Neural progenitor cell (in vitro differentiated cells): ENCODE measurements at regions not wholly inside any gene's neighbourhood (a gene's known extent, or its start where the extent isn't known, plus 50 kb on each side); places are given as distances from the start of the nearest gene placed in this dataset.

Source experiments
- DNase-seq: peaks from one replicate; pipeline ENCODE4 v3.0.0-alpha.2; 2016; ENCODE audit warnings: low spot score
- H2AFZ ChIP-seq: fragments of 200-600 bp; sonication (generic); replicated peaks from 2 replicates; pipeline ENCODE4 v1.6.1; 2016; ENCODE audit warnings: antibody characterized with exemption
- H3F3A ChIP-seq: fragments of 200-600 bp; sonication (generic); 2 replicates; pipeline ENCODE4 v1.6.1; 2016; ENCODE audit warnings: antibody characterized with exemption, low read depth
- H3K27ac ChIP-seq: fragments of 200-600 bp; sonication (generic); 2 replicates; pipeline ENCODE4 v1.5.1; 2016; ENCODE audit warnings: mild to moderate bottlenecking
- H3K27me3 ChIP-seq: fragments of 200-600 bp; sonication (generic); 2 replicates; pipeline ENCODE4 v1.6.1; 2016; ENCODE audit warnings: mild to moderate bottlenecking, moderate library complexity
- H3K36me3 ChIP-seq: fragments of 200-600 bp; sonication (generic); 2 replicates; pipeline ENCODE4 v1.5.1; 2016
- H3K4me1 ChIP-seq: fragments of 200-600 bp; sonication (generic); 2 replicates; pipeline ENCODE4 v1.6.1; 2016; ENCODE audit warnings: mixed run types
- H3K4me2 ChIP-seq: fragments of 200-600 bp; sonication (generic); 2 replicates; pipeline ENCODE4 v1.6.1; 2016
- H3K4me3 ChIP-seq: fragments of 200-600 bp; sonication (generic); 2 replicates; pipeline ENCODE4 v1.5.1; 2016
- H3K79me2 ChIP-seq: fragments of 200-600 bp; sonication (generic); 2 replicates; pipeline ENCODE4 v1.6.1; 2016; ENCODE audit warnings: low read depth
- H3K9ac ChIP-seq: fragments of 200-600 bp; sonication (generic); 2 replicates; pipeline ENCODE4 v1.6.1; 2016
- H3K9me3 ChIP-seq: fragments of 200-600 bp; sonication (generic); 2 replicates; pipeline ENCODE4 v1.5.1; 2016; ENCODE audit warnings: low read depth
- H4K20me1 ChIP-seq: fragments of 200-600 bp; sonication (generic); 2 replicates; pipeline ENCODE4 v1.6.1; 2016; ENCODE audit warnings: low read depth
- H3K27ac Mint-ChIP-seq: 3 replicates; pipeline ENCODE4 v1.8.0; 2021; ENCODE audit warnings: mixed read lengths
- H3K27me3 Mint-ChIP-seq: 2 replicates; pipeline ENCODE4 v1.8.0; 2022; ENCODE audit warnings: low read depth, mild to moderate bottlenecking, inconsistent platforms, moderate library complexity, mixed read lengths; ENCODE audit not compliant: insufficient read depth
- H3K36me3 Mint-ChIP-seq: 3 replicates; pipeline ENCODE4 v1.8.0; 2021; ENCODE audit warnings: mixed read lengths
- H3K4me1 Mint-ChIP-seq: 3 replicates; pipeline ENCODE4 v1.8.0; 2021; ENCODE audit warnings: mixed read lengths
- H3K4me3 Mint-ChIP-seq: 3 replicates; pipeline ENCODE4 v1.8.0; 2021; ENCODE audit warnings: mild to moderate bottlenecking, moderate library complexity, mixed read lengths
- H3K9me3 Mint-ChIP-seq: 3 replicates; pipeline ENCODE4 v1.8.0; 2020; ENCODE audit warnings: mixed read lengths
- EZH2 ChIP-seq: fragments of 200-600 bp; sonication (generic); IDR thresholded peaks from 2 replicates; pipeline ENCODE4 v1.6.1; 2017; ENCODE audit warnings: antibody characterized with exemption, mild to moderate bottlenecking, moderate library complexity
- EZH2phosphoT487 ChIP-seq: fragments of 200-600 bp; sonication (generic); IDR thresholded peaks from 2 replicates; pipeline ENCODE4 v1.6.1; 2017; ENCODE audit warnings: antibody characterized with exemption
- TF ChIP-seq, protein P1 (sequence below): fragments of 200-600 bp; sonication (generic); IDR thresholded peaks from 2 replicates; pipeline ENCODE4 v1.5.1; 2017; ENCODE audit warnings: antibody characterized with exemption, mild to moderate bottlenecking

DNA sequence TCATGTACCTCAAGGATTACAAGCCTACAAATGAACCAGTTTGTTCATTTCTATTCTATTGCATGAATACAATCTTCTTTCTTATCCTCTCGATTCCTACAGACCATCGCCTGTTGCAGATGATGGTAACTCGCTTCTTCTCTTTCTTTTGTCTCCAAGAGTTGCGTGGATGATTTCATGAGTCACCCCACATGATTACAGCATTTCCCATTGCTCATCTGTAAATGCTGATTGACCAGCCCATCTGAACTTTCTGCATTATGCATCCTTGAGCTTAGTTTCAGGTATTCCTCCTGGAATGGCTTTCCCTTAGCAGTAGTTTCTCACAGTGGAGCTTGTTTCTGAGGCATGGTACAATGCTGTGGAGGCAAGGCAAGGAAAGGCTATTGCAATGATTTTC lies 109.6 kb upstream of the TOPAZ1 start:
- H3K36me3 ChIP-seq = no peaks in the 10 kb centered on the region

DNA sequence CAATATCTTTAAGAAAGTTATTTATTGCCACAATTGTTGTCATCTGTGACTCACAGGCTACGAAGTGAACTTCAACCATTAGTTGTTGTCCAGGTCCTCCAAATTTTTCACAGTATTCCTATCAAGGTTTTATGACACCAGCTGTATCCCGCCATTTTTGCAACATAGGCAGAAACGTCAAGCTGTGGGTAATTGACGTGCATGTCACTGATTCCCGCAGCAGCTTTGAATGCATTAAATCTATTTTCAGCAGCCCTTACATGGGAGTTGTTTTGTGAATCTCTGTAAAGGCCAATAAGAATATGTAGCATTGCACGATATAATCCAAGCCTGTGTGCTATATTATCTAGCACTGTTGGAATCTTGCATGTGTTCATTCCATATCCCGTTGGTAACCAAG lies 109.1 kb upstream of the TOPAZ1 start:
- H3F3A ChIP-seq = no peaks in the 10 kb centered on the region
- H3K4me2 ChIP-seq = no peak overlapping the region
- H3K9ac ChIP-seq = no peak overlapping the region
- no peaks in the 10 kb centered on the region for H3K9me3 ChIP-seq
- H3K9me3 Mint-ChIP-seq = no peaks in the 10 kb centered on the region
- H2AFZ ChIP-seq = no peak overlapping the region
- no peaks in the 10 kb centered on the region for H3K79me2 ChIP-seq
- H3K27ac ChIP-seq = no peak overlapping the region
- H3K36me3 Mint-ChIP-seq = no peaks in the 10 kb centered on the region
- H4K20me1 ChIP-seq = no peaks in the 10 kb centered on the region
- no peaks in the 10 kb centered on the region for H3K4me1 ChIP-seq
- TF ChIP-seq EZH2phosphoT487 (no peak), EZH2 (no peak)
- TF ChIP-seq, protein P1, sequence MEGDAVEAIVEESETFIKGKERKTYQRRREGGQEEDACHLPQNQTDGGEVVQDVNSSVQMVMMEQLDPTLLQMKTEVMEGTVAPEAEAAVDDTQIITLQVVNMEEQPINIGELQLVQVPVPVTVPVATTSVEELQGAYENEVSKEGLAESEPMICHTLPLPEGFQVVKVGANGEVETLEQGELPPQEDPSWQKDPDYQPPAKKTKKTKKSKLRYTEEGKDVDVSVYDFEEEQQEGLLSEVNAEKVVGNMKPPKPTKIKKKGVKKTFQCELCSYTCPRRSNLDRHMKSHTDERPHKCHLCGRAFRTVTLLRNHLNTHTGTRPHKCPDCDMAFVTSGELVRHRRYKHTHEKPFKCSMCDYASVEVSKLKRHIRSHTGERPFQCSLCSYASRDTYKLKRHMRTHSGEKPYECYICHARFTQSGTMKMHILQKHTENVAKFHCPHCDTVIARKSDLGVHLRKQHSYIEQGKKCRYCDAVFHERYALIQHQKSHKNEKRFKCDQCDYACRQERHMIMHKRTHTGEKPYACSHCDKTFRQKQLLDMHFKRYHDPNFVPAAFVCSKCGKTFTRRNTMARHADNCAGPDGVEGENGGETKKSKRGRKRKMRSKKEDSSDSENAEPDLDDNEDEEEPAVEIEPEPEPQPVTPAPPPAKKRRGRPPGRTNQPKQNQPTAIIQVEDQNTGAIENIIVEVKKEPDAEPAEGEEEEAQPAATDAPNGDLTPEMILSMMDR = no peak
- no peak overlapping the region for H3K4me3 ChIP-seq
- H3K27me3 Mint-ChIP-seq = peaks cover 14% of the 10 kb centered on the region
- H3K27me3 ChIP-seq = no peaks in the 10 kb centered on the region
- H3K4me3 Mint-ChIP-seq = no peak overlapping the region
- H3K36me3 ChIP-seq = no peaks in the 10 kb centered on the region
- peaks cover 14% of the 10 kb centered on the region for H3K4me1 Mint-ChIP-seq
- DNase-seq = no peak
- H3K27ac Mint-ChIP-seq = no peak overlapping the region

More for the DNA sequence above, 109.6 kb upstream of the TOPAZ1 start:
- no peaks in the 10 kb centered on the region for H3K36me3 Mint-ChIP-seq
- Histone ChIP-seq H3K27me3 (no peaks in the 10 kb centered on the region), H3K4me2 (no peak overlapping the region), H3K9me3 (no peaks in the 10 kb centered on the region), H2AFZ (no peak overlapping the region), H3K4me3 (no peak overlapping the region), H3K9ac (no peak overlapping the region), H3K27ac (no peak overlapping the region), H4K20me1 (no peaks in the 10 kb centered on the region), H3K4me1 (no peaks in the 10 kb centered on the region), H3F3A (no peaks in the 10 kb centered on the region), H3K79me2 (no peaks in the 10 kb centered on the region)
- no peaks in the 10 kb centered on the region for H3K9me3 Mint-ChIP-seq
- no peak overlapping the region for H3K27ac Mint-ChIP-seq
- H3K4me3 Mint-ChIP-seq = no peak overlapping the region
- TF ChIP-seq EZH2phosphoT487 (no peak), EZH2 (no peak)
- TF ChIP-seq, protein P1 = no peak
- peaks cover 14% of the 10 kb centered on the region for H3K27me3 Mint-ChIP-seq
- H3K4me1 Mint-ChIP-seq = peaks cover 17% of the 10 kb centered on the region
- DNase-seq = no peak

DNA sequence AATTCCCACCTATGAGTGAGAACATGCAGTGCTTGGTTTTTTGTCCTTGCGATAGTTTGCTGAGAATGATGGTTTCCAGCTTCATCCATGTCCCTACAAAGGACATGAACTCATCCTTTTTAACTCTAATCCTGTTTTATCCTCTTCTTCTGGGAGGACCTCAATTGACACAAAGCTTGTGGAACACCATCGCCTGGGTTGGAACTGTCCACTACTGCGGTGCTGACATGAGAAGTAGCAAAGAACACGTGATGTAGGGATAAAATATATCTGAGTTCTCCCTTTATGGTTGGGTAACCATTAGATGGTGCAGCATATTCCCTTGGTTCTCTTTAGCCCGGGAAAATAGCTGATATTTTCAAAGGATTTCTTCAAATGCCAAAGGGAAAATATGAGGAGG lies 105.3 kb upstream of the TOPAZ1 start:
- Mint-ChIP-seq H3K4me3 (no peak overlapping the region), H3K36me3 (no peaks in the 10 kb centered on the region), H3K4me1 (no peaks in the 10 kb centered on the region), H3K27me3 (peaks cover 14% of the 10 kb centered on the region), H3K27ac (no peak overlapping the region), H3K9me3 (no peaks in the 10 kb centered on the region)
- H2AFZ ChIP-seq = no peak overlapping the region
- H3F3A ChIP-seq = no peaks in the 10 kb centered on the region
- H3K9ac ChIP-seq = no peak overlapping the region
- no peaks in the 10 kb centered on the region for H3K9me3 ChIP-seq
- H3K4me3 ChIP-seq = no peak overlapping the region
- no peak overlapping the region for H3K4me2 ChIP-seq
- H3K4me1 ChIP-seq = no peaks in the 10 kb centered on the region
- H4K20me1 ChIP-seq = no peaks in the 10 kb centered on the region
- peak; percentile 43 for DNase-seq
- TF ChIP-seq EZH2 (no peak), EZH2phosphoT487 (no peak)
- TF ChIP-seq, protein P1 = no peak
- no peaks in the 10 kb centered on the region for H3K27me3 ChIP-seq
- H3K36me3 ChIP-seq = no peaks in the 10 kb centered on the region
- H3K79me2 ChIP-seq = no peaks in the 10 kb centered on the region
- no peak overlapping the region for H3K27ac ChIP-seq

DNA sequence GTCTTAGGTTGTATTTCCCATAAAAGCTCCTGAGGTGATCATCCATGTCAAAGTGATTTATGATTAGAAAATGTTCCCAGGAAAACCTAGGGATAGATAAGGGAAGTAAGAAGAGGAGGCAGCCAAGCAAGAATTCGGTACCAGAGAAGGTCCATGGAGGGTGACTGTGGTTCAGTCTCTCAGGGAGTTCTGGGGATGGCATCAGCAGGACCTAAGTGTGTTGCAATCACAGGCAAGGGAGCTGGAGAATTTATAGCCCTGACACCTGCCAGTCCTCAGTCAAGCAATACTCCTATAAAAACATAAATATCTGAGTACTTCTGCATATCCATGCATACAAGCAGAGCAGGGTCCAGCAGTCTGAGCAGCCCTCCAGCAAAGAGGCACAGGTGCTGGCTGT lies 95.6 kb upstream of the TOPAZ1 start:
- no peaks in the 10 kb centered on the region for H3K79me2 ChIP-seq
- Mint-ChIP-seq H3K4me3 (no peak overlapping the region), H3K36me3 (no peaks in the 10 kb centered on the region), H3K27me3 (no peaks in the 10 kb centered on the region), H3K4me1 (no peaks in the 10 kb centered on the region), H3K27ac (no peak overlapping the region), H3K9me3 (peaks cover 2% of the 10 kb centered on the region)
- TF ChIP-seq, protein P1 = no peak
- no peak for DNase-seq
- H3K27me3 ChIP-seq = peaks cover 10% of the 10 kb centered on the region
- H3K4me3 ChIP-seq = no peak overlapping the region
- no peak overlapping the region for H3K4me2 ChIP-seq
- no peaks in the 10 kb centered on the region for H3F3A ChIP-seq
- no peak overlapping the region for H2AFZ ChIP-seq
- no peaks in the 10 kb centered on the region for H3K4me1 ChIP-seq
- H3K36me3 ChIP-seq = no peaks in the 10 kb centered on the region
- H4K20me1 ChIP-seq = no peaks in the 10 kb centered on the region
- H3K9me3 ChIP-seq = no peaks in the 10 kb centered on the region
- H3K27ac ChIP-seq = no peak overlapping the region
- no peak overlapping the region for H3K9ac ChIP-seq
